ENCODE measurements at regions not wholly inside any gene's neighbourhood (a gene's known extent, or its start where the extent isn't known, plus 50 kb on each side); places are given as distances from the start of the nearest gene placed in this dataset.

DNA sequence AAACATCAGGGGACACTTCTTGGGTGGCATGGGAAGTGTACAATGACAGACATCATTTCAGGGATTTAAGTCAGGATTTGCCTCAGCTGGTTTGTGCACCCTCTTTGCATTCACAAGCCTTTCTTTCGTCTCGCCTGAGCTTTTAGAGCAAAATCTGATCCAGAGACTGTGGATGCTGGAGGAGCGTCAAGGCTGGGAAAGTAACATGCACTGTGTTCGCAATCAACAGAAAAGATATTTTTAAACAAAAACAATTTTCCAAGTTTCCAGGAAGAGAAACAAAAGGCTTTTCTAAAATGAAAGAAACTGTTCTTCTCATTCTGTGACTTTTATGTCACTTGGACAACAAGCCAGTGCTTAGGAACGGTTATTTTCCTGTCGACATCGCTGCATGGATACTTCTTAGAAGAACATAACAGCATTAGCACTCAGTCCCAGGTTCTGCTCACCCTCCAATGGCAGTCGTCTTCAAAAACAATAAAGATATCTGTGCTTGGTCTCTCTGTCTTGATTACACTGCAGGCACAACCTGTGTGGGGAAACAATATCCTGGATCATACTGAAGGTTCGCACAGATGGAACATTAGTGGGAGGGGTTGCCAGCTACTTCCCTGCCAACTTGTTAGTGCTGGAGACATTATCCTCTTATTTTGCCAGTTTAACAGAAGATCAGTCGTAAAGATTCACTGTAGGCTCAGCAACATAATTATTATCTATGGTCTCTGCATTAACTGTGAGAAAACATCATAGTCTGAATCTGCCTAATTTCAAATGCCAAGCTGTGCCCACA lies 403.3 kb upstream of the ATP2B1 start:
- DNase-seq = no peak

- no peak for DNase-seq
These were observed 397.9 kb upstream of the ATP2B1 start for GRCh38 chr12:90106568-90106967.

DNA sequence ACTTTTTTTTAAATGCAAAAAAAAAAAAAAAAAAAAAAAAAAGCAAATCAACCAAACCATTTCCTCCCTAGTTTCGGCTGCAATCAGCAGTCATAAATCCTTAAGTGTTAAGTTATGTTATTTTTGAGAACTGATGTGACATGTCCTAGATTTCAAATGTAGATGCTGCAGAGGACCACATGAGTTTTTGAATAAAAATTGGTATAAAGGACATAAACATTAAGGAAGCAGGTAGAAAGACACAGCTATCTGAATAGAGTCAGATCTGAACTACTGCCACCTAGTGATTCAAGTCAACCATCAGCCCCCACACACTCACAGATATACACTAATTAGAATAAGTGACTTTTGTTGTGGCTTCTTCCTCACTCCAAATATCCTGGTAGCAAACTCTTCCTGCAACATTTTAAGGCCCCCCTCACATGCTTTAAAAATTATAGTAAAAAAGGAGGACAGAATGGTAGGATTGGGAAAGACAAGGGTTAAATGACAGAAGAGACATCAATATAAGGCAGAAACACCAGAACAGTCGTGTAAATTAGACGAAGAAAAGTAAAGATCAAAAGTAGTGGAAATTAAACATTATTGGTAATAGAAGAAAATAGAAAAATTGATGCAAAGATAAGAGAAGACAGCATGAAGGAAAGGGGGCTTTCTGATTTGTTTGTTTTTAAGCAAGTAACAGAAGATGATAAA lies 394.5 kb upstream of the ATP2B1 start:
- DNase-seq = no peak

GRCh38 chr12:90100579-90100978 lies 391.9 kb upstream of the ATP2B1 start:
- DNase-seq = no peak

- no peak for DNase-seq
These were observed 390.6 kb upstream of the ATP2B1 start for GRCh38 chr12:90099288-90099687.

- no peak for DNase-seq
These were observed 389.6 kb upstream of the ATP2B1 start for GRCh38 chr12:90098132-90098779.

DNA sequence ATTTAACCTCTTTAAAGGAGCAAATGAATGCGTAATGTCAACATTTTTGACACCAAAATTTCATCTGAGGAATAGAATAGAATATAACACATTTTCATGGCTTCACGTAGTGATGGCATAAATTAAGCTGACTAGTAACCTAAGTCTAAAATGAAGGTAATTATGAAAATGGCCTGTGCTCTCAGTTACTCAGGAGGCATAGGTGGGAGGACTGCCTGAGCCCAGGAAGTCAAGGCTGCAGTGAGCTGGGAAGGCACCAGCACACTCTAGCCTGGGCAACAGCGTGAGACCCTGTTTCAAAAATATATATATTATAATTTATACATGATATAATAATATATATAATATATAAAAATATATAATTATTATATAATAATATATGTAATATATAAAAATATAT lies 383.2 kb upstream of the ATP2B1 start:
- no peak for DNase-seq

GRCh38 chr12:90090929-90091651 lies 382.5 kb upstream of the ATP2B1 start:
- no peak for DNase-seq

GRCh38 chr12:90086281-90086680 lies 377.6 kb upstream of the ATP2B1 start:
- DNase-seq = no peak

- no peak for DNase-seq
These were observed 377.0 kb upstream of the ATP2B1 start for GRCh38 chr12:90085494-90086274.

DNA sequence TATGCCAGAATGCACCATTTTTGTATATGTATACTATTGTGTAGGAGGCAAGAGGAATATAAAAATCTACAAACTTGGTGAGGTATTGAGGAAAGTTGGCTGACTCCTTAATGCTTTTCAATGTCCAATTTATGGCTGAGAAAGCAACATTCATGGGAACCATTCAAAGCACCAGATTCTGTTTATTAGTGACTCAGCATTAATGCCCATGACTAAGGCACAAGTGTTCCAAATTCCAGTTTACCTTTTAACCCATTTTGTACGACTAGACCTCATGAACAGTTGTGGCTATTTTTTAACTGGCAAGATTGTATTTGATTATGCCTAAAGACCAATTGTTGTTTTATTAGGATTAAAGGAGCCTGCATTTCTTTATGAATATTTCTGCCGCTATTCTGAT lies 375.4 kb upstream of the ATP2B1 start:
- DNase-seq = no peak

DNA sequence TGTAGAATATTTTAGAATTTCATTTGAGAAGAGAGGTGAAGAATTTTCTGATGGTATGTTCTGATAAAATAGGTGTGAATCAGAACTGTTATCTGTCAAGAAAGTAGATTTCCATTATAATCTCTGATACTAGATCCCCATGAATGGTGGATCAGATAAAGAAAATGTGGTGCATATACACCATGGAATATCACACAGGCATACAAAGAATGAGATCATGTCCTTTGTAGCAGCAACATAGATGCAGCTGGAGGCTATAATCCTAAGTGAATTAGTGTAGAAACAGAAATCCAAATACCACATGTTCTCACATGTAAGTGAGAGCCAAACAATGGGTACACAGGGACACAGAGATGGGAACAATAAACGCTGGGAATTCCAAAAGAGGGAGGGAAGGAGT lies 372.0 kb upstream of the ATP2B1 start:
- DNase-seq = no peak

DNA sequence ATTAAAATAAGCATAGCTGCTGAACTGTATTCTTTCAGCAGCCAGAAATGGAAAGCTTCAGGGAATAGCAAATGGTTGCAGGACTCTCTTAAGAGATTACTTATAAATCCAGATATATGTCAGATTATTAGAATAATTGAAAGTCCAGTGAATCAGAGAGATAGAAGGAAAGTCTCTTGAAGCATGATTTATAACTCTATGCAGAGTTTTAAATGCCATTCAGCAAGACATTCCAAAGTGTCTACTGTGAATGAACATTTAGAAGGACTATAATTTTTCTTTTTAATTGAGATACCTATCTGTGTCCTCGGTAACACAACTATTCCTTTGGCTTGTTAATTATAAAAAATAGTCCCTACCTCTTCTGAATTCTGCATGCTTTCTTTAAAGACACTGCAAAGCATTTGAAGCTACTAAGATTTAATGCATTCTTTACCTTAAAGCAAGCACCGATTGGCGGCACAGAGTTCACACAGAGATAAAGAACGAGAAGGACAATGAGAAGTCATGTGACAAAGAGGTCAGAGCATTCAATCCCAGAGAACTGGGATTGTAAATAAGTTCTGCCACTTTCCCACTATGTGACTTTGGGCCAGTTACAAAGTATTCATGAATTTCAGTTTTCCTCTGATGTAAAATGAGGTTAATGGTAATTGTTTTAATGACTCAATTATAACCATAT lies 371.0 kb upstream of the ATP2B1 start:
- DNase-seq = no peak

DNA sequence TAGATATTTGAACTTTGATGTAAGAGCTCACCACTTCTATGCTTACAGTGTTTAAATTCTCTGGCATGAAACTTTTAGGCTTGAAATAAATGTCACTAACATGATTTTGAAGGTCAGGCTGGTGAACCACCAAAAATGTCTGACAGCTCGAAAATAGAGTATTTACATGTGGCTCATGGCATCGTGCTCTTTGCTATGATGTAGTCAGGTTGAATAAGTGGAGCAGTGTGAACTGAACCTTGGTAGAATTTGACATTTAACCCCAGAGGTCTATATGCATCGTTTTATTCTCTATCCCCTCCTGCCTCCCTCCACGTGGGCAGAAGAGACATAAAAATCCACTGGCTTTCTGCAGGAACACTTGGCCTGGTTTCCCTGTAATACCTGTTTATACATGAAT lies 369.7 kb upstream of the ATP2B1 start:
- DNase-seq = no peak

- DNase-seq = no peak
These were observed 369.1 kb upstream of the ATP2B1 start for GRCh38 chr12:90077756-90078155.

- no peak for DNase-seq
These were observed 368.2 kb upstream of the ATP2B1 start for GRCh38 chr12:90076851-90077319.

DNA sequence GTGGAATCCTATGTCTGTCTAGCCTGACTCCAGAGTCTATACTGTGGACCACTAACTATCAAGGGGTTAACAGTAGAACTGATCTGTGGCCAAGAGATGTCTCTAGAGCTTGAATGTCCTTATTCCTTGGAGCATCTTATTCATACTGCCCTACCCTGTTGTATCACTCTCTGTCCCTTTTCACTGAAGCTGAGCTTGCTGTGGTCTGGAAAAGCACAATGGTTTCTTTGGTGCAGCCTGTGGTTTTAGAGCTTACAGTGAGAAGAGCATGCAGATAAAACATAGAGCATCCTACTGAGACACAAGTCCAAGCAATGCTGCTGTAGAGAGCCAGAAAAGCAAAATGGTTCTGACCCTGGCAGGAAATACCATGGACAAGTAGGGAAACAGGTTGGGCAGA lies 367.0 kb upstream of the ATP2B1 start:
- DNase-seq = no peak

GRCh38 chr12:90074086-90074485 lies 365.4 kb upstream of the ATP2B1 start:
- no peak for DNase-seq

DNA sequence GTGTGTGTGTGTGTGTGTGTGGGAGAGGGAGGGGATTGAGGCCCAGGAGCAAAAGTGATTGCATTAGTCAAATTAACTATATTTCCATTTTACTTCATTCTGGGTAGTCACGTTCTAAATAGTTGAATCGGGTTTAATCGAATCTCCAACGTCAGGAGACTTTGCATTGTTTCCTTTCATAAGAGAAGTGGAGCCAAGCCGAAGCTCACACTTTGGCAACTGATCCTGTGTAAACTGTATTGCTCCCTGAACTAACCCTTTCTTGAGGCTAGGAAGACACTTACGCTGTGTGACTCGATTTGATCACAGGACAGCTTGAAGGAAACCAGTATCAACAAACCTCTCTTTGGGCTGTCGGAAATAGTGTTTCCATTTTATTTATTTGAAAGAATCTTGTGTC lies 363.4 kb upstream of the ATP2B1 start:
- no peak for DNase-seq

- no peak for DNase-seq
These were observed 361.1 kb upstream of the ATP2B1 start for GRCh38 chr12:90069711-90070110.

DNA sequence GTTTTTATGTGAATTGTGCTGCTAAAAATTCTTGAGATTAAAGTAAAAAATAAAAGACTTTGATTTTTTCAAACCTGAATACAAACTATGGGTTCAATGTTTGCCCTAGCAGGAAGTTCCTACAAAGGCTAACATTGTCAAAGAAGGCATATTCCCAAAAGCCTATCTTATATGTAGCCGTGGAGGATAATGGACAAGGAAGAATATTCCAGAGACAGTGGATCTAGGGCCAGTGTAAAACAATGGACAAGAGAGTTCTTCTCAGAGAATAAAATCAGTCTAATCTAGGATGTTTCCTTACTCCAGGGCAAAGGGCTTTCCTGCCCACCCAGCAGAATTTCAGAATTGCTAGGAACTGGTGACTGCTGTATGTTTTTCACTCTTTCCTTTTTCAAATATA lies 359.2 kb upstream of the ATP2B1 start:
- no peak for DNase-seq
